PFSK-1 (cell line): ENCODE measurements at regions not wholly inside any gene's neighbourhood (a gene's known extent, or its start where the extent isn't known, plus 50 kb on each side); places are given as distances from the start of the nearest gene placed in this dataset.

ENCODE experiments used
- FOXP2 ChIP-seq: optimal IDR thresholded peaks from 2 replicates; pipeline ENCODE3; 2011; ENCODE audit warnings: borderline replicate concordance, control low read depth, inconsistent platforms; ENCODE audit not compliant: insufficient read depth; ENCODE audit errors: extremely low read length, extremely low read depth
- POLR2AphosphoS5 ChIP-seq: IDR thresholded peaks from 2 replicates; pipeline ENCODE4 v1.6.1; 2012; ENCODE audit warnings: low read depth, mild to moderate bottlenecking, control low read depth, low read length, moderate library complexity
- REST ChIP-seq, 2 experiments: IDR thresholded peaks; 2 replicates each; pipeline versions ENCODE4 v1.6.1 to v1.8.0; 2011 to 2012; ENCODE audit warnings: low read depth in 2 of 2, low read length in 2 of 2, control low read depth in 1 of 2, inconsistent platforms in 1 of 2, mild to moderate bottlenecking in 1 of 2, moderate library complexity in 1 of 2; ENCODE audit not compliant: insufficient read depth in 1 of 2
- SIN3A ChIP-seq: IDR thresholded peaks from 2 replicates; pipeline ENCODE4 v1.6.1; 2012; ENCODE audit warnings: mild to moderate bottlenecking, low read length, moderate library complexity, borderline replicate concordance; ENCODE audit not compliant: insufficient read depth
- TAF1 ChIP-seq: IDR thresholded peaks from 2 replicates; pipeline ENCODE4 v1.6.1; 2012; ENCODE audit warnings: low read length, control low read depth, borderline replicate concordance; ENCODE audit not compliant: insufficient read depth

DNA sequence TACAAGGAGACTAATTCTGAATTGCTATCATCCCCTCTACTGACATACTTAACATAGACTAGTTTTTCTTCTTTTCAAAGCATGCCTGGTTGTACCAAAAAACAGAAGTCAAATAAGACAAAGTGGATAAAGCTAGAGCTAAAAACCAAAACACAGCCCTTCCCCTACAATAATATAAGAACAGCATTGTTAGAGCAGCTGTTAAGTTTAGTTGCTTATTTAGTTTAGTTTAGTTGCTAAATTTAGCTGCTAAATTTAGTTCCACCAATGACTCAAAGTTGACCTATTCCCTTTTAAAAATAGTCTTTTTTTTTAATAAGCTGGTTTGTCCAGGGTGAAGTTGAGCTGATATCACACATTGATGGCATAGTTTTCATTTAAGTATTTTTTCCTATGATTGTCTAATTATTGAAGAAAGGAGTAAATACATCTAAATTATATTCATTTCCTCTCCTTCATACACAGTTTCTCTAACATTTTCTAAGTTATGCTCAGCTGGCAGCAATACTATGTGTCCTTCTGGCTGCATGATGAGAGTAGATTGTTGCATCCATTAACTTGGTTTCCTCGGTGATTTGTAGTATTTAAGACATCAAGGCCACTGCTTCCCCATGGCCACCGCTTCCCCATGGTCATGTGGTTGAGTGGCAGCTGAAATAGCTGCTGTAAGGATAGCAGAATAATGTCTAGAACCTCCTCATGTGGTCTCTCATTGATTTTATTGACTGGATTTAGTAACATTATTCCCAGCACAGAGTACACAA lies 718.6 kb upstream of the NECTIN3 start:
- no peak for TF ChIP-seq SIN3A
- TF ChIP-seq REST (IDR thresholded peaks at IDR 0.05; ENCODE audit: insufficient read depth in 1 of 2, low read depth in 2 of 2, low read length in 2 of 2): no peak
- no peak for TF ChIP-seq FOXP2
- TF ChIP-seq POLR2AphosphoS5: no peak
- no peak for TF ChIP-seq TAF1

DNA sequence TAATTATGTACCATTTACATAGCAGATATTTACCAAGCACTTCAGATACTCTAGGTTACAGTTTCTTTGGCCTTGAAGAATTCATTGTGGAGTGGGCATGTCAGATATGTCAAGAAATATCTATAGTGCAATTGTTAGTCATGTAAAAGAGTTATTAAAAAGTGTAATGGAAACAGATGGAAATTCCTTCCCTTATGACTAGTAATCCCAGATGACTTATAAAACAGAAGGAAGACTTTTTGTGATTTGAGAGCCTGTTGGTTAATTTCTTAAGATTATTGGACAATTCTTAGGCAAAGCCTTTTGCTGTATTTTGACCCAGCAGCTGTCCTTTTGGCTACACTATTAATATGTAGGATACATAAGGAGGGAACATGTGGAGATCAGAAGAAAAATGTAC lies 708.9 kb upstream of the NECTIN3 start:
- TF ChIP-seq REST (IDR thresholded peaks at IDR 0.05; ENCODE audit: insufficient read depth in 1 of 2, low read depth in 2 of 2, low read length in 2 of 2) (no peak), TAF1 (no peak), SIN3A (no peak), FOXP2 (no peak), POLR2AphosphoS5 (no peak)

DNA sequence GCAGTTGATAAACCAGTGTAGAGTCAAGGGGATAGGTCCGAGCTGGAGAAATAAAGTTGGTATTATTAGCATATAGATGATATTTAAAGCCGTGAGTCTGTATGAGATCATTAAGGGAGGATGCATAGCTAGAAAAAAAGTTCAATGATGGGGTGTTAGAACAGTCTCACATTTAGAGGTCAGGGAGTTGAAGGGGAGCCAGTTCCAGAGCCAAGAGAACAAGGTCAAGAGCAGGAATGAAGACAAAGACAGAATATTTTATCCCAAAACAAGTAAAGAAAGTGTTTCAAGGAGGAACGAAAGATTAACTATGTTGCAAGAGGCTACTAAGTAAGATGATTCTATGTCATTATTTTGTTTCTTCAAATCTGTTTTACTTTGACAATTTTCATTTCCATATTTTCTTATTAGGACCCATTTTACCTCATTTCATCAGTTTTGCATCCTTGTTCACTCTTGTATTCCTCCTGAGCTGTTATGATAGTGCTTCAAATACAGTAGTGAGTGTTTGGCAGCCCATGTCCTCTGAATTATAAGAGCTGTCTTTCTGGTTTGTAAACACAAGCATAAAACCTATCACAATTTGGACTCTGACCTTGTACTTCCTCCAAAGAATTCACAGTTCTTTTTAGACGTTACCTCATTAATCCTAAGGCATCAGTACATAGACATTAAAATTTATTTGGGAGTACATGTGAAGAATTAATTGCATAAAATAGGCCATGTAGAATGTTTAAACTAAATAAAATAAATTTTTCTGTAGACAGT lies 695.7 kb upstream of the NECTIN3 start:
- TF ChIP-seq FOXP2: no peak
- TF ChIP-seq SIN3A: no peak
- TF ChIP-seq POLR2AphosphoS5: no peak
- no peak for TF ChIP-seq TAF1
- TF ChIP-seq REST (IDR thresholded peaks at IDR 0.05; ENCODE audit: insufficient read depth in 1 of 2, low read depth in 2 of 2, low read length in 2 of 2): no peak

DNA sequence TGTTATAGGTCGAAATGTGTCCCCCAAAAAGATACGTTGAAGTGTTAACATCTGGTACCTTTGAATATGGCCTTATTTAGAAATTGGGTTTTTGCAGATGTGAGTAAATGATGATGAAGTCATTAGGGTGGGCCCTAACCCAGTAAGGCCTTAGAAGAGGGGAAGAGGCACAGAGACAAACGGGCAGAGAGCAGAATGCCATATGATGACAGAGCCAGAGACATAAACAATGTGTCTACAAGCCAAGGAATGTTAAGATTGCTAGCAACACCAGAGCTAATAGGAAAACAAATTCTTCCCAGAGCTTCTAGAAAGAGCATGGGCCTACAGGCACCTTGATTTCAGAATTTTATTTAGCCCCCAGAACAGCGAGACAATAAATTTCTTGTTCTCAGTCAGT lies 693.1 kb upstream of the NECTIN3 start:
- TF ChIP-seq TAF1 (no peak), POLR2AphosphoS5 (no peak), SIN3A (no peak), REST (IDR thresholded peaks at IDR 0.05; ENCODE audit: insufficient read depth in 1 of 2, low read depth in 2 of 2, low read length in 2 of 2) (no peak), FOXP2 (no peak)
